GM19351 (cell line): ENCODE measurements at regions not wholly inside any gene's neighbourhood (a gene's known extent, or its start where the extent isn't known, plus 50 kb on each side); places are given as distances from the start of the nearest gene placed in this dataset.
A peak's percentile ranks its signal among the peaks of the same experiment; 100 is the strongest.

ENCODE experiments used
- ATAC-seq: cut with Tn5 transposase; IDR thresholded peaks from one replicate; pipeline ENCODE4 v1.9.1; 2021; ENCODE audit warnings: mild to moderate bottlenecking, moderate library complexity; ENCODE audit not compliant: unreplicated experiment

- ATAC-seq, result no peak
These were observed 265.3 kb downstream of the MRPL39 start for GRCh38 chr21:25341981-25342380.

DNA sequence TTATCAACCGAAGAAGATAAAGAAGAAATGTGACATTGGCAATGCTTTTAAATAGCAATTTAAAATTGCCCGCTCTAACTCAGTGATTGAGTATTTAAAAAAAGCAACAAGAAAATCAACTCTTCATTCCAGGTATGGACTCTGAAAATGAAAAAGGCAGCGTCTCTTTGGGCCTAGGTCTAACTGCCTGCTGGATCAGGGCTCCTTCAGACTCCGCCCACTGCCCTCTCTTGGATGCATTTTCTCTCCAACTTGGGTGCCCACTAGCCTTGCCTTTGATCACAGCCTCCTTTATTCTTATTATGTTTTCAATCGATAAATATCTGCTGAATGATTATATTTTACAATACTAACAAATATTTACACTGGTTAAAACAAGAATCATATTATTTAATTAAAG is 268.9 kb downstream of the MRPL39 start:
- no peak for ATAC-seq

GRCh38 chr21:25334046-25334730 is 273.1 kb downstream of the MRPL39 start:
- no peak for ATAC-seq

DNA sequence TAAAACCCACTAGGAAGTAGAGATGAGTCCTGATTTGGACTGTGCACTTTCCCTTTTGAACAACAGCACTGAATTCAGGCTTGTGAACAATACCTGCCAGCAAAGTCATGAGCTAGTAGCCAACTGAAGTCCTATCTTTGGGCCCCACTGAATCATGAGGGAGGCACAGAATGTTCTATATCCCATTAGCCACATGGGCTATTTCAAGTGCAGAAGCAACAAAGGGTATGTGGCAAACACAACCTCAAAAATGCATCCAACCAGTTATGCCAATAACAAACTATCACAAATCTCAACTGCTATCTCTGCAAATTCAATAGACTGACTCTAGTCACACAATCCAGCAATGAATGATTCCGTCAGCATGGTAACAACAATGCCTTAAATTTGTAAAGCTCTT is 276.0 kb downstream of the MRPL39 start:
- ATAC-seq, result no peak

DNA sequence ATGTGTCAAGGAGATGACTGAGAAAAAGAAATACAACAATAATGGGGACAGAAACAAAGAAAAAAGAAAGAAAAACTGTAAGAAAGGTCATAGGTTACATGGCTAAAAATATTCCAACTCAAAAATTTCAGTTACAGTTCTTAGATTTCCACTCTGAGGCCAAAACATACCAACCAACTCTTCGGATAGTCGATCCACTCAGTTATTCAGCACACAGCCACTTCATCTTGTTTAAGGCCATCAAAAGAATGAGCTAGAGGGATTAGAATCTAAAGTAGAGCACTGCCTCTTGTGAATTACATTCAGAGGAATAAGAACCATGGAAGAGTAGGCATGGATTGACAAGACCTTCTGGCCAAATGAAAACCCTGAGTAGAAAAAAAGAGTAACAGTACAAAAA is 277.0 kb downstream of the MRPL39 start:
- ATAC-seq, result no peak

GRCh38 chr21:25329227-25329825 is 278.0 kb downstream of the MRPL39 start:
- ATAC-seq, result no peak

DNA sequence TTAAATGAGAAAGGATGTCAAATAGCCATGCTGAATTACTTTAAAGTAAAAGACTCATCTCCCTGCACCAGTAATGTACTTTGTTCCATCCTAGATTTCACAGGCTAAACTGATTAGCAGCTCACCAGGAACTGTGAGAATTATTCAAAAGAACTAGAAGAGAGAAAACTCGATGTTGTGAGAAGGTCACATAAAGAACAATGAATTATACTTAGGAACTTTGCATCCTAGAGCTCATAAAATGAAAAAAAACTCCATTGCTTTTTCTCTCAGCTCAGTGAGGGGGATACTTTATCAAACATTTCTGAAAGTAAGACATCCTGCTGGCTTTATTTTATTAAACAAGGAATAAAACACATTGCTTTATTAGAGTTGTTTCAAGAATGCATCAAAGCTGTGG is 278.5 kb downstream of the MRPL39 start:
- ATAC-seq, result no peak

- ATAC-seq, result no peak
These were observed 281.1 kb downstream of the MRPL39 start for GRCh38 chr21:25326181-25326580.

DNA sequence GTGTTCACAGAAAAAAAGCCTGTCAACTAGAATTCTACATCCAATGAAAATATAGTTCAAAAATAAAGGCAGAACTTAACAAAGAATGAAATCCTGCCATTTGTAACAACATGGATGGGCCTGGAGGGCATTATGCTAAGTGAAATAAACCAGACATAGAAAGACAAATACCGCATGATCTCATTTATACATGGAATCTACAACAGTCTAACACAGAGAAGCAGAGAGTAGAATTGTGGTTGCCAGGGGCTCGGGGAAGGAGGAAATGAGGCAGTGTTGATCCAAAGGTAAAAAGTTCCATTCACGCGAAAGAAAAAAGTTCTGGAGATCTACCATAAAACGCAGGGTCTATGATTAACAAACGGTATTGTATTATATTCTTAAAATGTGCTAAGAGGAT is 282.6 kb downstream of the MRPL39 start:
- no peak for ATAC-seq

DNA sequence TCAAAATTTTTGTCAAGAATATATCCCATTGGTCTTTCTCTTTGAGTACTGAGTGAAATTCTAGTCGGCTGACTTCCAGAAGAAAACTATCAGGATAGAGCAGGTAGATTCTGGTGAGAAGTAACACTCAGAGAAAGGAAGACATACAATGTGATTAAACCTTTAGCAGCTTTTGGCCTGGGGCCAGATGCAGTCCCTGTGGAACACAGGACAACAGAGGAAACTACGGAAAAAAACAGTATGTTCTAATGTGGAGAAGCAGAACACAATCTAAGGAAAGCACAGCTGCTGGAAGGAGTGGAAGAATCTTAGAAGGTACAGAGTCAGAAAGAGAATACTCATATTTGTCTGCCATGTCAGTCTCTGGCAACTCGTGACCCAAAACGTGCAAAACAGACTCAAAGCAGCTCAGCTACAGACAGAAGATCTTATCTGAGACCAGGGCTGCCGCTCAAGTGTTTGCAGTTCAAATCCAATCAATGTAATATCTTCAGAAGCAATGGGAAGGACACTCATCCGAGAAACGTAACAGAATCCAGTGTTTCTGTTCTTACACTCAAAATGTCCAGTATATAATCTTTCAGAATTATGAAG is 283.8 kb downstream of the MRPL39 start:
- ATAC-seq, result no peak

DNA sequence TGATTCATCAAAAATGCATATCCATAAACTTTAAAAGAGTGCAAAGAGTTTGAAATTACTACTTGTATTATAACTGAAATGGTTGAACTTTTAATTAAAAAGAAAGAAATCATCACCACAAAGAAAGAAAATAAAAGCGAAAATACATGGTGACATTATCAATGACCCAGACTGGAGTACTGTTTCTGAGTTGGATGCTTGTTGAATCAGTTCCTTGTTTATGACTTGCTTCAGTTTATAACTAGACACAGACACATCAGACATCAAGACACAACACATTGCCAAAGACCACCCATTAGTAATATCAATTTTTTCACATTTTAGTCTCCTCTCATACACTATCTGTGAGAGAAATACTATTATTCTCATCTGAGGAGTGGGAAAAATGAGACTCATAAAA is 293.0 kb downstream of the MRPL39 start:
- no peak for ATAC-seq

- no peak for ATAC-seq
These were observed 293.5 kb downstream of the MRPL39 start for GRCh38 chr21:25313829-25314228.

DNA sequence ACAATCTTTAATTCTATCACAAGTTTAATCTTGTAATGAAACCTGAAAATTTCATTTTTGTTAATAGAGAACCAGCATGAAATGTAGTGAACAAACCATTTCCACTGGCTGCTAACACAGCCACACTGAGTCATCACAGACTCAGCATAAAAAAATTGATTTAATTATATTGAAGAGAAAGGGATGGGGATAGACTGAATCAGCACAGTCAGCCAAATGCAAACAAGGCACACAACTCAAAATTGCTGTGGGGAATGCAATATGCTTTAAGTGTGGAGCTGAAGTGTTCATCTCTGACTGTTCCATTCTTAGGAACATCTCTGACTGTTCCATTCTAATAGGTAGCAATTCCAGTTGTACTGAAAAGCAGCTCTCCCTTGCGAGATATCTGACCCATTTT is 299.8 kb downstream of the MRPL39 start:
- no peak for ATAC-seq

DNA sequence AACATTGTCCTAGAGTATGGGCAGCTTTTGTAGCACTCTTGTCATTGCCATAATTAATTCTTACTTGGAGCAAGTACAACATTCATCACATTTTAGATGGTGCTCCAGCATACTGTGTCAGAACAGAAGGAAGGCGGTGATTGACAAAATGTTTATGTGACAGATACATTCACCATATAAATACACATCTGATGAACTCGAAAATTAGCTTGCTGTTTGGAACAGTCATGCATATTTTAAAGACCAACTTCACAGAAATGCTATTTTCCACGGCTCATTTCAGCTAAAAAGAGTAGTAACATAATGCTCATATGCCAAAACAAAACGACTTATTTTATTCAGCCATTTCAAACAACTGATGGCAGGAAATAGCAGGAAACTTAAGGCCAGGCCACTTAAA is 302.7 kb downstream of the MRPL39 start:
- ATAC-seq, result no peak

- no peak for ATAC-seq
These were observed 306.6 kb downstream of the MRPL39 start for GRCh38 chr21:25300632-25301031.

- ATAC-seq, result peak; percentile 92
These were observed 308.5 kb downstream of the MRPL39 start for GRCh38 chr21:25298512-25299491.

GRCh38 chr21:25297117-25297516 is 310.2 kb downstream of the MRPL39 start:
- no peak for ATAC-seq

- ATAC-seq, result no peak
These were observed 311.0 kb downstream of the MRPL39 start for GRCh38 chr21:25296252-25296651.

- ATAC-seq, result no peak
These were observed 314.9 kb downstream of the MRPL39 start for GRCh38 chr21:25292396-25292795.

DNA sequence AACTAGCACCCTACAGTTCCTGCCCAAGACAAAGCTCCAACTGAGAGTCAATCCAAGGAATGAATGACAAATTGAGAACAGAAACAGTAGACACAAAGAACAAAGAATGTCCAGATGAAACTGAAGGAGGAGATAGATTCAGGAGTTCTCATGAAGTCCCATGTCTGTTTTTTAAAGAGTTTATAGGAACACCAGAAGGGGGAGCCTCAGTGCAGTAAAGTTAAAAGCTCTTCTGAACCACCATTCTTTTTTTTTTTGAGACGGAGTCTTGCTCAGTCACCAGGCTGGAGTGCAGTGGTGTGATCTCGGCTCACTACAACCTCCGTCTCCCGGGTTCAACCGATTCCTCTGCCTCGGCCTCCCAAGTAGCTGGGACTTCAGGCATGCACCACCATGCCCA is 323.6 kb downstream of the MRPL39 start:
- ATAC-seq, result no peak

GRCh38 chr21:25281134-25281533 is 326.1 kb downstream of the MRPL39 start:
- ATAC-seq, result no peak
